Activated naive CD8-positive, alpha-beta T cell treated with anti-CD3 and anti-CD28 coated beads for 36 hours (primary cell): ENCODE measurements at regions not wholly inside any gene's neighbourhood (a gene's known extent, or its start where the extent isn't known, plus 50 kb on each side); places are given as distances from the start of the nearest gene placed in this dataset.

Experiments
- DNase-seq: peaks from one replicate; pipeline ENCODE4 v3.0.0; 2021
- H3K27ac Mint-ChIP-seq: one replicate; pipeline ENCODE4 v1.8.0; 2022; ENCODE audit warnings: mild to moderate bottlenecking, moderate library complexity, mixed read lengths
- H3K27me3 Mint-ChIP-seq: one replicate; pipeline ENCODE4 v1.8.0; 2022; ENCODE audit warnings: mild to moderate bottlenecking, mixed read lengths
- H3K36me3 Mint-ChIP-seq: one replicate; pipeline ENCODE4 v1.8.0; 2021; ENCODE audit warnings: mild to moderate bottlenecking, mixed read lengths
- H3K4me1 Mint-ChIP-seq: one replicate; pipeline ENCODE4 v1.8.0; 2021; ENCODE audit warnings: mixed read lengths
- H3K4me3 Mint-ChIP-seq: one replicate; pipeline ENCODE4 v1.8.0; 2022; ENCODE audit warnings: mild to moderate bottlenecking, moderate library complexity, mixed read lengths
- H3K9me3 Mint-ChIP-seq: one replicate; pipeline ENCODE4 v1.8.0; 2022; ENCODE audit warnings: mixed read lengths

GRCh38 chr9:90368241-90368640 lies 274.4 kb downstream of the DIRAS2 start:
- Mint-ChIP-seq H3K36me3 (no peaks in the 10 kb centered on the region), H3K9me3 (no peaks in the 10 kb centered on the region)
- no peak for DNase-seq

GRCh38 chr9:90368928-90369327 lies 273.7 kb downstream of the DIRAS2 start:
- peaks cover 40% of the 10 kb centered on the region for H3K27me3 Mint-ChIP-seq
- H3K4me3 Mint-ChIP-seq = no peak overlapping the region
- no peak overlapping the region for H3K27ac Mint-ChIP-seq
- no peaks in the 10 kb centered on the region for H3K9me3 Mint-ChIP-seq
- no peak for DNase-seq
- no peaks in the 10 kb centered on the region for H3K36me3 Mint-ChIP-seq
- H3K4me1 Mint-ChIP-seq = no peaks in the 10 kb centered on the region

More at GRCh38 chr9:90368241-90368640, 274.4 kb downstream of the DIRAS2 start:
- H3K27me3 Mint-ChIP-seq = peaks cover 42% of the 10 kb centered on the region
- H3K4me3 Mint-ChIP-seq = no peak overlapping the region
- H3K27ac Mint-ChIP-seq = no peak overlapping the region
- H3K4me1 Mint-ChIP-seq = no peaks in the 10 kb centered on the region

DNA sequence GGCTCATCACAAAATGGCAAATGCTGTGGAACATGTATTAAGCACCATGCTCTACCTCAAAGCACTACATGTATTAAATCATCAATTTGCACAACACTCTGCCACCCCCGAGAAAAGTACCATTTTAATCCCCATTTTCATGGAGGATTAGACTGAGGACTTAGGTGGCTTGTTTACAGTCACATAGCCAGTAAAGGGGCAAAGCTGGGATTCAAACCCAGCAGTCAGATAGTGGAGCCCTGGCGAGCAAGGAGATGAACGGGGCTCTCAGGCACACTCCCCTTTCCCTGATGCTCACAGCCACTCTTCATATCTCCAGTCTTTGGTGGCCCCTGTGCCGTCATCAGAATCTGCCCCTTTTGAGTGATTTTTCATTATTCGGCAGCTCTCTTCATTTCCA lies 262.9 kb downstream of the DIRAS2 start:
- H3K4me3 Mint-ChIP-seq = no peak overlapping the region
- no peak for DNase-seq
- no peaks in the 10 kb centered on the region for H3K9me3 Mint-ChIP-seq
- peaks cover 21% of the 10 kb centered on the region for H3K27me3 Mint-ChIP-seq
- H3K27ac Mint-ChIP-seq = no peak overlapping the region
- no peaks in the 10 kb centered on the region for H3K4me1 Mint-ChIP-seq
- H3K36me3 Mint-ChIP-seq = no peaks in the 10 kb centered on the region

DNA sequence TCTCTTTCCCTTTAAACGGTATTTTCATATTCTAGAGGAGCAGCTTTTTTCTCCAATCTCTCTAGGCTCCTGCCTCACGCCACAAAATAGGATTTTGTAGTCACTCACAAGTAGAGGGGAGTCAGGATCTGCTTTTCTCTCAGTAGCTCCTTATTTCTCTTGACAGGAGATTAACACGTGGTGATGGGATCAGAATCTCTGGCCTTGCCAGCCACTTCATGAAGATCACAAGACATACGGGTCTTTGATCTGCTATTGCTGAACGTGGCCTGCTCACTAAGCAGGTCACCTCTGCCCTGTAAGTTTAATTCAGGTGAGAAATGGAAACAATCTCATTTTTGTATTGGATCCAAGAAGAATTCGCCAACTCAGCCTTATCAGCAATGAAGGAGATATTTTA lies 257.5 kb downstream of the DIRAS2 start:
- no peak for DNase-seq
- Mint-ChIP-seq H3K9me3 (no peaks in the 10 kb centered on the region), H3K27me3 (peaks cover 12% of the 10 kb centered on the region), H3K4me3 (no peak overlapping the region), H3K27ac (no peak overlapping the region), H3K4me1 (no peaks in the 10 kb centered on the region), H3K36me3 (no peaks in the 10 kb centered on the region)

- peaks cover 16% of the 10 kb centered on the region for H3K27me3 Mint-ChIP-seq
- no peak for DNase-seq
- no peak overlapping the region for H3K27ac Mint-ChIP-seq
- H3K36me3 Mint-ChIP-seq = no peaks in the 10 kb centered on the region
- H3K9me3 Mint-ChIP-seq = no peaks in the 10 kb centered on the region
- H3K4me1 Mint-ChIP-seq = no peaks in the 10 kb centered on the region
- H3K4me3 Mint-ChIP-seq = no peak overlapping the region
These were observed 249.1 kb downstream of the DIRAS2 start for GRCh38 chr9:90393365-90394152.

GRCh38 chr9:90394871-90395270 lies 247.8 kb downstream of the DIRAS2 start:
- Mint-ChIP-seq H3K36me3 (no peaks in the 10 kb centered on the region), H3K27ac (no peak overlapping the region), H3K4me1 (no peaks in the 10 kb centered on the region), H3K9me3 (no peaks in the 10 kb centered on the region), H3K4me3 (no peak overlapping the region), H3K27me3 (peaks cover 18% of the 10 kb centered on the region)
- DNase-seq = no peak

DNA sequence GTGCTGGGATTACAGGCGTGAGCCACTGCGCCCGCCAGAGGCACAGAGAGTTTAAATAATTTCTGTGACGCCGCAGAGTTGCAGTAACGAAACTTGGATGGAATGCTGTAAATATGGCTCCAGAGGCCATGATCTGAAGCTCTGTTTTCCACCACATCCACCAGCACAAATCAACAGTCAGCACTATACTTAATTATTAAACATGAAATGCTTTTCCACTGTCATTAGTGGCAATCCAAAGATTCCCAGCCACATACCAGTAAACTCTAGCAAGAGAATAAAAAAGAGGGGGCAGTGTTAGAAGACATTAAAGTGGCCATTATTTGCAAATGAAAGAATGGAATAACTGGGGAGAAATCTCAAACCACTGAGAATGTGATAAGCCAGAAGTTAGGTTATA lies 242.5 kb downstream of the DIRAS2 start:
- Mint-ChIP-seq H3K4me1 (no peaks in the 10 kb centered on the region), H3K4me3 (no peak overlapping the region), H3K36me3 (no peaks in the 10 kb centered on the region), H3K9me3 (no peaks in the 10 kb centered on the region), H3K27me3 (peaks cover 32% of the 10 kb centered on the region), H3K27ac (no peak overlapping the region)
- DNase-seq = no peak

DNA sequence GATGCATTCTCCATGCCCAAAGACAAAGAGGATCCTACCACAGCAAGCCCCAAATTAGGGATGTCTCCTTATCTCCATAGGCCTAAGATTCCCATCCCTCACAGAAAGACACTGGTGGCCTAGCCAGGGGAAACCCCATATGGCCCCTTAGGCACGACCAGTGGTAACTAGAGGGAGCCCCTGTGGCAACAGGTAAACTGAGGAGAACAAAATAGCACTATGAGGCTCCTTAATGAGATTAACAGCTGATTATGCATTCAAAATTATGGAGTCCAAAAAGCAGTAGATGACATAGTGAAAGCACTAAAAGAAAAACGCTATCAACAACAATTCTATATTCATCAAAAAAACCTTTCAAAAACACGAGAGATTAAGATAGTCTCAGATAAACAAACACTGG lies 234.0 kb downstream of the DIRAS2 start:
- peaks cover 19% of the 10 kb centered on the region for H3K9me3 Mint-ChIP-seq
- no peaks in the 10 kb centered on the region for H3K36me3 Mint-ChIP-seq
- H3K27ac Mint-ChIP-seq = no peak overlapping the region
- no peak overlapping the region for H3K4me3 Mint-ChIP-seq
- H3K4me1 Mint-ChIP-seq = no peaks in the 10 kb centered on the region
- DNase-seq = no peak
- peaks cover 12% of the 10 kb centered on the region for H3K27me3 Mint-ChIP-seq

DNA sequence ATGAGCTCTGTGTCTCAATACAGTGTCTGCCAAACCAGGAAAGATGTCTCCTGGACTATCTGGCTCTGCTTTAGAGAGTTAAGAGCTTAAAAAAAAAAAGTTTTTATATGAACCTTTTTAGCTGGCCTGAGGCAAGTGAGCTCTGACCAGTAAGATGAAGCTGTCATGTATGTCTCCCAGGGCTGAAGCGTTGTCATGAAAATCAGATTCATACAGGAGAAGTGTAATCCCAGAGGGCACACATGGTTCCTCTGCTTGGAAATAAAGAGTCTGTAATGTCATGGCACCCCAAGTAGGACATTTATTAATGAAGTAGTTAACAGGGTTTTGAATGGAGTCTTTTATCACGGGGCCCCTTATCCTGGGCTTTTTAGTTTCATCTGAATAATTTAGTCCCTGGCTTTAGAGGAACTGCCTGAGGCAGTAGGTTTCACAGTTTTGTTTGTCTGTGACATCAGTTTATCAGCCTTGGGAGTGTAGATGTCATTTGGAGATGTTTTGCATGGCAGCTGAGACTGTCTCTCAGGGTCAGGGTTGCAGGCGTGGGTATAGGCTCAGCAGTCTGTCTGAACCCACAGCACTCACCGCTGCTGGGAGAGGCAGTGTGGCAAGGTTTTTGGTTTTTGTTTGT lies 223.3 kb downstream of the DIRAS2 start:
- Mint-ChIP-seq H3K9me3 (no peaks in the 10 kb centered on the region), H3K4me3 (no peak overlapping the region), H3K4me1 (no peaks in the 10 kb centered on the region), H3K27me3 (no peaks in the 10 kb centered on the region), H3K27ac (no peak overlapping the region), H3K36me3 (no peaks in the 10 kb centered on the region)
- DNase-seq = no peak

- no peaks in the 10 kb centered on the region for H3K36me3 Mint-ChIP-seq
- no peak for DNase-seq
- H3K4me1 Mint-ChIP-seq = no peaks in the 10 kb centered on the region
- no peak overlapping the region for H3K4me3 Mint-ChIP-seq
- no peaks in the 10 kb centered on the region for H3K9me3 Mint-ChIP-seq
- no peak overlapping the region for H3K27ac Mint-ChIP-seq
- no peaks in the 10 kb centered on the region for H3K27me3 Mint-ChIP-seq
These were observed 222.4 kb downstream of the DIRAS2 start for GRCh38 chr9:90420211-90420610.

GRCh38 chr9:90420768-90421513 lies 221.7 kb downstream of the DIRAS2 start:
- Mint-ChIP-seq H3K36me3 (no peaks in the 10 kb centered on the region), H3K4me3 (no peak overlapping the region), H3K9me3 (no peaks in the 10 kb centered on the region), H3K27me3 (no peaks in the 10 kb centered on the region), H3K27ac (no peak overlapping the region), H3K4me1 (no peaks in the 10 kb centered on the region)
- DNase-seq = no peak

- no peaks in the 10 kb centered on the region for H3K27me3 Mint-ChIP-seq
- no peak overlapping the region for H3K27ac Mint-ChIP-seq
- no peaks in the 10 kb centered on the region for H3K36me3 Mint-ChIP-seq
- H3K4me3 Mint-ChIP-seq = no peak overlapping the region
- DNase-seq = no peak
- H3K4me1 Mint-ChIP-seq = no peaks in the 10 kb centered on the region
- no peaks in the 10 kb centered on the region for H3K9me3 Mint-ChIP-seq
These were observed 220.8 kb downstream of the DIRAS2 start for GRCh38 chr9:90421786-90422185.

DNA sequence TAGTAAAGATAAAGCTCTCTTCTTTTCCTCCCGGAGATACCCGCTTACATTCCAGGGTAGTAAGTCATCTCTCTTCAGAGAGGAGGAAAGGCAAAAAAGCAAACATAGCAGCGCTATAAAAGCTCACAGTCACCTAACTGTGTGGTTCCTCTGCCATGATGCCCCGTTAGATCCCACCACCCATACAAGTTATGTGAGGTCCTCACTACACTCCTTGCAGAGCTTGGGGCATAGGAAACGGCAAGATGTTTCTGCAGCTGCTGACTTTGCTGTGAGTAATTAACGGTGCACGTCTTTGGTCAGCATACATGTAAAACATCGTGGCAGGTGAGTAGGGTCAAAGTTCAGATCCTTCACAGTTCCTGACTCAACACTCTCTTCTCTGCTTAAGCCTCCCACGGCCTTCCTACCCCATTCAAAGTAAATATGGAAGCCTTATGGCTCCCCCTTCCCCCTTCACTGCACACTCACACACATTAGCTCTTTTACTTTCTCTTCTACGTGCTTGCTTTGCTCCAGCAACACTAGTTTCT lies 218.9 kb downstream of the DIRAS2 start:
- no peaks in the 10 kb centered on the region for H3K9me3 Mint-ChIP-seq
- peaks cover 5% of the 10 kb centered on the region for H3K27me3 Mint-ChIP-seq
- H3K27ac Mint-ChIP-seq = no peak overlapping the region
- no peak overlapping the region for H3K4me3 Mint-ChIP-seq
- DNase-seq = no peak
- no peaks in the 10 kb centered on the region for H3K36me3 Mint-ChIP-seq
- no peaks in the 10 kb centered on the region for H3K4me1 Mint-ChIP-seq

DNA sequence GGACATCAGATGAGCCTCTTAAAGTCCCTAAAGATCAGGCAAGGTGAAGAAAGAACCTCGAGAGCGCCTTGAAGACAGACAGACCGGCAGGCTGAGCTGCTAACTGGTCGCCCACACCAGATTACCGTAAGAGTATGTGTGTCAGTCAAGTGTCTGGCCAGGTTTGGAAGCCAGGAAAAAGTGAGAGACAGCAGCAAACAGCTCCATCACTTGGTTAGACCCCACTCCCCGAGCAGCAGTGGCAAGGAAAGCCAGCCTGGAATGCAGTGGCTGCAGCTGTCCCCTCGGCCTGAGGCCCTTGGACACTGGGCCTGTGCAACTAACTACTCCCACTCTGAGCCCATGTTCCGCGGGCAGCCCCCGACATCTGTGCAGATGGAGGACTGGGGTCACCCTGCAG lies 214.1 kb downstream of the DIRAS2 start:
- no peaks in the 10 kb centered on the region for H3K9me3 Mint-ChIP-seq
- H3K4me3 Mint-ChIP-seq = no peak overlapping the region
- peaks cover 8% of the 10 kb centered on the region for H3K27me3 Mint-ChIP-seq
- H3K27ac Mint-ChIP-seq = no peak overlapping the region
- H3K36me3 Mint-ChIP-seq = no peaks in the 10 kb centered on the region
- DNase-seq = no peak
- H3K4me1 Mint-ChIP-seq = no peaks in the 10 kb centered on the region

DNA sequence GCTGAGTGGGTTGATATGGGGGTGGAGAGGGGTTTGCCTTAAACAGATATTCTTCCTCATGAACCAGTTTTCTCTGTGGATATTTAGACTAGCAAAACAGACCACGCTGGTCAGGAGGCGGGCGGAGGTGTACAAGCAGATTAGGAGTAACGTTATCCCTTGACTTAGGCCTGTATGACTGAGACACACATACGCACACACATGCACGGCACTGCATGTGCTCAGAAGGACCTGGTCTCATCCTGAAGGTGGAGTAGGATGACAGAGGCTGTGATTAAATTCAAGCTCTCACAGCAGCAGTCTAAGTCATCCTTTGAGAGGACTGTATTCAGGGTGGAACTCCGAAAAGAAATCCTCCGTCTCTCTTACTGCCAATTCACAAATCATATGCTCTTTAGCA lies 209.7 kb downstream of the DIRAS2 start:
- Mint-ChIP-seq H3K36me3 (no peaks in the 10 kb centered on the region), H3K4me3 (no peak overlapping the region), H3K9me3 (no peaks in the 10 kb centered on the region), H3K27ac (no peak overlapping the region), H3K4me1 (no peaks in the 10 kb centered on the region), H3K27me3 (peaks cover 33% of the 10 kb centered on the region)
- no peak for DNase-seq
